Natural killer cell (primary cell): ENCODE measurements at regions not wholly inside any gene's neighbourhood (a gene's known extent, or its start where the extent isn't known, plus 50 kb on each side); places are given as distances from the start of the nearest gene placed in this dataset.

Source experiments
- ATAC-seq, 3 donors: fragments of 150-1000 bp in 2 of 3; fragments of 200-7000 bp in 1 of 3; cut with Tn5 transposase; 1 replicate in 1 of 3; 2 replicates in 2 of 3; pipeline ENCODE4 v1.10.0; 2021; ENCODE audit warnings: mild to moderate bottlenecking in 2 of 3, moderate library complexity in 2 of 3
- DNase-seq, 2 donors: peaks; one replicate each; pipeline versions ENCODE4 v3.0.0 to v3.0.0-alpha.2; 2013 to 2021; ENCODE audit warnings: mixed read lengths in 1 of 2
- H3K27ac ChIP-seq: one replicate; pipeline ENCODE4 v1.5.1; 2013; ENCODE audit warnings: mild to moderate bottlenecking, low read length
- H3K27me3 ChIP-seq: one replicate; pipeline ENCODE4 v1.6.1; 2013; ENCODE audit warnings: low read length; ENCODE audit not compliant: control insufficient read depth, insufficient read depth
- H3K36me3 ChIP-seq: one replicate; pipeline ENCODE4 v1.6.1; 2013; ENCODE audit warnings: low read length; ENCODE audit not compliant: control insufficient read depth, insufficient read depth
- H3K4me1 ChIP-seq: one replicate; pipeline ENCODE4 v1.6.1; 2013; ENCODE audit warnings: low read length; ENCODE audit not compliant: control insufficient read depth, insufficient read depth
- H3K4me3 ChIP-seq: one replicate; pipeline ENCODE4 v1.5.1; 2013; ENCODE audit warnings: low read length
- H3K9me3 ChIP-seq: one replicate; pipeline ENCODE4 v1.6.1; 2013; ENCODE audit warnings: low read length; ENCODE audit not compliant: control insufficient read depth, insufficient read depth
- H3K27ac Mint-ChIP-seq, 2 donors: one replicate each; pipeline ENCODE4 v1.8.0; 2022; ENCODE audit warnings: mild to moderate bottlenecking in 2 of 2, mixed read lengths in 2 of 2, moderate library complexity in 1 of 2
- H3K27me3 Mint-ChIP-seq, 2 donors: one replicate each; pipeline ENCODE4 v1.8.0; 2022; ENCODE audit warnings: low read depth in 2 of 2, mixed read lengths in 2 of 2
- H3K36me3 Mint-ChIP-seq: one replicate; pipeline ENCODE4 v1.8.0; 2022; ENCODE audit warnings: mixed read lengths
- H3K4me1 Mint-ChIP-seq, 2 donors: one replicate each; pipeline ENCODE4 v1.8.0; 2022; ENCODE audit warnings: mixed read lengths in 2 of 2
- H3K4me3 Mint-ChIP-seq: one replicate; pipeline ENCODE4 v1.8.0; 2022; ENCODE audit warnings: mild to moderate bottlenecking, moderate library complexity, mixed read lengths
- H3K9me3 Mint-ChIP-seq, 2 donors: one replicate each; pipeline ENCODE4 v1.8.0; 2022; ENCODE audit warnings: mixed read lengths in 2 of 2
- CTCF ChIP-seq: fragments of 200-600 bp; IDR thresholded peaks from one replicate; pipeline ENCODE4 v1.8.0; 2022; ENCODE audit warnings: antibody characterized with exemption
- WGBS: methylation state at CpG from one replicate; pipeline ENCODE4 v1.1.7; 2013; ENCODE audit warnings: missing lambda C conversion rate; ENCODE audit not compliant: insufficient coverage; 5-methylcytosine and 5-hydroxymethylcytosine counted together
- intact Hi-C: fragments of 100-400 bp; cut with micrococcal nuclease; formaldehyde crosslinking; loops from one replicate; pipeline ENCODE4 v1.14.2; 2022

GRCh38 chr13:106077017-106077416, 458.4 kb downstream of the EFNB2 start:
- ATAC-seq: no peak
- H3K27ac ChIP-seq: no peak overlapping the region
- H3K27ac Mint-ChIP-seq: no peak overlapping the region
- DNase-seq: no peak
- H3K4me3 ChIP-seq: no peak overlapping the region
- no peaks in the 10 kb centered on the region for H3K36me3 ChIP-seq
- peaks cover 0 to 4% of the 10 kb centered on the region in 2 donors for H3K27me3 Mint-ChIP-seq
- no CpG with 5 or more reads among the region's 1 CpG for WGBS
- no peaks in the 10 kb centered on the region for H3K4me1 Mint-ChIP-seq
- H3K36me3 Mint-ChIP-seq: no peaks in the 10 kb centered on the region
- no peaks in the 10 kb centered on the region for H3K4me1 ChIP-seq
- H3K9me3 Mint-ChIP-seq: peaks cover 2 to 6% of the 10 kb centered on the region in 2 donors
- no peaks in the 10 kb centered on the region for H3K9me3 ChIP-seq
- intact Hi-C loops: no loop called here
- TF ChIP-seq CTCF: no peak
- no peak overlapping the region for H3K4me3 Mint-ChIP-seq
- no peaks in the 10 kb centered on the region for H3K27me3 ChIP-seq

- 100% methylated on average over 1 of the region's 1 CpG for WGBS
- intact Hi-C loops: no loop called here
- ATAC-seq: no peak
These were observed 463.4 kb downstream of the EFNB2 start for GRCh38 chr13:106072014-106072413.

GRCh38 chr13:106063591-106064313, 471.7 kb downstream of the EFNB2 start:
- Histone ChIP-seq H3K9me3 (no peaks in the 10 kb centered on the region), H3K4me3 (no peak overlapping the region), H3K4me1 (no peaks in the 10 kb centered on the region), H3K27ac (no peak overlapping the region), H3K27me3 (no peaks in the 10 kb centered on the region), H3K36me3 (no peaks in the 10 kb centered on the region)
- intact Hi-C loops: no loop called here
- no peaks in the 10 kb centered on the region for H3K36me3 Mint-ChIP-seq
- H3K4me3 Mint-ChIP-seq: no peak overlapping the region
- no peak for TF ChIP-seq CTCF
- peaks cover 2 to 3% of the 10 kb centered on the region in 2 donors for H3K9me3 Mint-ChIP-seq
- no peaks in the 10 kb centered on the region for H3K27me3 Mint-ChIP-seq
- no peak for DNase-seq
- H3K4me1 Mint-ChIP-seq: no peaks in the 10 kb centered on the region
- 82% methylated on average over 8 of the region's 8 CpGs for WGBS
- no peak overlapping the region for H3K27ac Mint-ChIP-seq
- no peak for ATAC-seq

More at GRCh38 chr13:106072014-106072413, 463.4 kb downstream of the EFNB2 start:
- TF ChIP-seq CTCF: no peak
- H3K4me3 ChIP-seq: no peak overlapping the region
- Mint-ChIP-seq H3K9me3 (no peaks in the 10 kb centered on the region), H3K4me1 (no peaks in the 10 kb centered on the region), H3K27ac (no peak overlapping the region), H3K36me3 (no peaks in the 10 kb centered on the region), H3K4me3 (no peak overlapping the region), H3K27me3 (peaks cover 0 to 4% of the 10 kb centered on the region in 2 donors)
- no peak overlapping the region for H3K27ac ChIP-seq
- H3K27me3 ChIP-seq: no peaks in the 10 kb centered on the region
- no peak for DNase-seq
- H3K9me3 ChIP-seq: no peaks in the 10 kb centered on the region
- H3K36me3 ChIP-seq: no peaks in the 10 kb centered on the region
- H3K4me1 ChIP-seq: no peaks in the 10 kb centered on the region

- DNase-seq: no peak
These were observed 473.7 kb downstream of the EFNB2 start for GRCh38 chr13:106061781-106062180.

More at GRCh38 chr13:106061781-106062180, 473.7 kb downstream of the EFNB2 start:
- no peak overlapping the region for H3K27ac Mint-ChIP-seq
- no peaks in the 10 kb centered on the region for H3K36me3 Mint-ChIP-seq
- Histone ChIP-seq H3K4me1 (no peaks in the 10 kb centered on the region), H3K27ac (no peak overlapping the region), H3K27me3 (no peaks in the 10 kb centered on the region), H3K9me3 (no peaks in the 10 kb centered on the region), H3K36me3 (no peaks in the 10 kb centered on the region), H3K4me3 (no peak overlapping the region)
- intact Hi-C loops: no loop called here
- no peaks in the 10 kb centered on the region for H3K4me1 Mint-ChIP-seq
- H3K9me3 Mint-ChIP-seq: peaks cover 2 to 5% of the 10 kb centered on the region in 2 donors
- no peaks in the 10 kb centered on the region for H3K27me3 Mint-ChIP-seq
- no peak for ATAC-seq
- TF ChIP-seq CTCF: no peak
- no peak overlapping the region for H3K4me3 Mint-ChIP-seq
- 85% methylated on average over 11 of the region's 11 CpGs for WGBS
